IPS-20b (cell line): ENCODE measurements at regions not wholly inside any gene's neighbourhood (a gene's known extent, or its start where the extent isn't known, plus 50 kb on each side); places are given as distances from the start of the nearest gene placed in this dataset.

Experiments
- H3K27ac ChIP-seq: one replicate; pipeline ENCODE4 v1.5.1; 2013; ENCODE audit warnings: low read length
- H3K27me3 ChIP-seq: 2 replicates; pipeline ENCODE4 v1.6.1; 2013; ENCODE audit warnings: mild to moderate bottlenecking, low read length, inconsistent platforms; ENCODE audit not compliant: insufficient read depth
- H3K36me3 ChIP-seq: 2 replicates; pipeline ENCODE4 v1.6.1; 2013; ENCODE audit warnings: low read depth, mild to moderate bottlenecking, inconsistent platforms, low read length, moderate library complexity; ENCODE audit not compliant: insufficient read depth
- H3K4me1 ChIP-seq: 2 replicates; pipeline ENCODE4 v1.6.1; 2013; ENCODE audit warnings: mild to moderate bottlenecking, control low read depth, inconsistent platforms, low read length, moderate library complexity; ENCODE audit not compliant: insufficient read depth
- H3K4me3 ChIP-seq: 2 replicates; pipeline ENCODE4 v1.5.1; 2013; ENCODE audit warnings: mild to moderate bottlenecking, low read length, inconsistent platforms
- H3K9ac ChIP-seq: 2 replicates; pipeline ENCODE4 v1.6.1; 2013; ENCODE audit warnings: low read depth, mild to moderate bottlenecking, inconsistent platforms, low read length, moderate library complexity
- H3K9me3 ChIP-seq: 2 replicates; pipeline ENCODE4 v1.6.1; 2013; ENCODE audit warnings: mild to moderate bottlenecking, low read depth, low read length, inconsistent platforms; ENCODE audit not compliant: insufficient read depth

GRCh38 chr3:124599147-124599765, 131.0 kb upstream of the UMPS start:
- Histone ChIP-seq H3K9me3 (no peaks in the 10 kb centered on the region), H3K4me1 (no peaks in the 10 kb centered on the region), H3K27me3 (no peaks in the 10 kb centered on the region), H3K9ac (no peak overlapping the region), H3K4me3 (no peak overlapping the region), H3K36me3 (no peaks in the 10 kb centered on the region), H3K27ac (no peak overlapping the region)

- Histone ChIP-seq H3K4me3 (no peak overlapping the region), H3K27ac (no peak overlapping the region), H3K4me1 (no peaks in the 10 kb centered on the region), H3K36me3 (no peaks in the 10 kb centered on the region), H3K9me3 (no peaks in the 10 kb centered on the region), H3K9ac (no peak overlapping the region), H3K27me3 (no peaks in the 10 kb centered on the region)
These were observed 130.2 kb upstream of the UMPS start for GRCh38 chr3:124599779-124600693.

GRCh38 chr3:124600765-124601164, 129.5 kb upstream of the UMPS start:
- Histone ChIP-seq H3K27ac (no peak overlapping the region), H3K36me3 (no peaks in the 10 kb centered on the region), H3K4me3 (no peak overlapping the region), H3K4me1 (no peaks in the 10 kb centered on the region), H3K9me3 (no peaks in the 10 kb centered on the region), H3K9ac (no peak overlapping the region), H3K27me3 (no peaks in the 10 kb centered on the region)

- H3K9me3 ChIP-seq, result no peaks in the 10 kb centered on the region
- no peaks in the 10 kb centered on the region for H3K4me1 ChIP-seq
- no peaks in the 10 kb centered on the region for H3K27me3 ChIP-seq
- no peaks in the 10 kb centered on the region for H3K36me3 ChIP-seq
- no peak overlapping the region for H3K9ac ChIP-seq
- H3K4me3 ChIP-seq, result no peak overlapping the region
- no peak overlapping the region for H3K27ac ChIP-seq
These were observed 129.1 kb upstream of the UMPS start for GRCh38 chr3:124601190-124601589.

- Histone ChIP-seq H3K27me3 (no peaks in the 10 kb centered on the region), H3K4me3 (no peak overlapping the region), H3K9ac (no peak overlapping the region), H3K9me3 (no peaks in the 10 kb centered on the region), H3K36me3 (no peaks in the 10 kb centered on the region), H3K4me1 (no peaks in the 10 kb centered on the region), H3K27ac (no peak overlapping the region)
These were observed 127.1 kb upstream of the UMPS start for GRCh38 chr3:124602980-124603627.

GRCh38 chr3:124605781-124606579, 124.3 kb upstream of the UMPS start:
- no peaks in the 10 kb centered on the region for H3K9me3 ChIP-seq
- no peaks in the 10 kb centered on the region for H3K4me1 ChIP-seq
- no peak overlapping the region for H3K9ac ChIP-seq
- no peak overlapping the region for H3K27ac ChIP-seq
- H3K36me3 ChIP-seq, result no peaks in the 10 kb centered on the region
- no peaks in the 10 kb centered on the region for H3K27me3 ChIP-seq
- H3K4me3 ChIP-seq, result no peak overlapping the region

- H3K27me3 ChIP-seq, result no peaks in the 10 kb centered on the region
- no peaks in the 10 kb centered on the region for H3K4me1 ChIP-seq
- H3K9me3 ChIP-seq, result no peaks in the 10 kb centered on the region
- H3K4me3 ChIP-seq, result no peak overlapping the region
- H3K27ac ChIP-seq, result no peak overlapping the region
- no peak overlapping the region for H3K9ac ChIP-seq
- no peaks in the 10 kb centered on the region for H3K36me3 ChIP-seq
These were observed 123.1 kb upstream of the UMPS start for GRCh38 chr3:124607163-124607562.

- peaks cover 3% of the 10 kb centered on the region; the same call in 1 of the 2 replicates for H3K4me1 ChIP-seq
- no peak overlapping the region for H3K4me3 ChIP-seq
- no peak overlapping the region for H3K27ac ChIP-seq
- no peaks in the 10 kb centered on the region for H3K36me3 ChIP-seq
- no peaks in the 10 kb centered on the region for H3K27me3 ChIP-seq
- no peaks in the 10 kb centered on the region for H3K9me3 ChIP-seq
- no peak overlapping the region for H3K9ac ChIP-seq
These were observed 120.8 kb upstream of the UMPS start for GRCh38 chr3:124609402-124609801.

- Histone ChIP-seq H3K36me3 (no peaks in the 10 kb centered on the region), H3K27ac (no peak overlapping the region), H3K9me3 (no peaks in the 10 kb centered on the region), H3K4me3 (no peak overlapping the region), H3K4me1 (peaks cover 3% of the 10 kb centered on the region; the same call in 1 of the 2 replicates), H3K27me3 (no peaks in the 10 kb centered on the region), H3K9ac (no peak overlapping the region)
These were observed 120.1 kb upstream of the UMPS start for GRCh38 chr3:124610130-124610529.

GRCh38 chr3:124611520-124611919, 118.7 kb upstream of the UMPS start:
- no peaks in the 10 kb centered on the region for H3K36me3 ChIP-seq
- H3K4me1 ChIP-seq, result peaks cover 3% of the 10 kb centered on the region; the same call in 1 of the 2 replicates
- no peak overlapping the region for H3K4me3 ChIP-seq
- no peaks in the 10 kb centered on the region for H3K9me3 ChIP-seq
- no peak overlapping the region for H3K27ac ChIP-seq
- no peaks in the 10 kb centered on the region for H3K27me3 ChIP-seq
- no peak overlapping the region for H3K9ac ChIP-seq

GRCh38 chr3:124615896-124616543, 114.2 kb upstream of the UMPS start:
- Histone ChIP-seq H3K9me3 (no peaks in the 10 kb centered on the region), H3K4me3 (no peak overlapping the region), H3K27ac (no peak overlapping the region), H3K9ac (no peak overlapping the region), H3K27me3 (no peaks in the 10 kb centered on the region), H3K36me3 (no peaks in the 10 kb centered on the region), H3K4me1 (peaks cover 9% of the 10 kb centered on the region)
